ENCODE measurements at regions not wholly inside any gene's neighbourhood (a gene's known extent, or its start where the extent isn't known, plus 50 kb on each side); places are given as distances from the start of the nearest gene placed in this dataset.

DNA sequence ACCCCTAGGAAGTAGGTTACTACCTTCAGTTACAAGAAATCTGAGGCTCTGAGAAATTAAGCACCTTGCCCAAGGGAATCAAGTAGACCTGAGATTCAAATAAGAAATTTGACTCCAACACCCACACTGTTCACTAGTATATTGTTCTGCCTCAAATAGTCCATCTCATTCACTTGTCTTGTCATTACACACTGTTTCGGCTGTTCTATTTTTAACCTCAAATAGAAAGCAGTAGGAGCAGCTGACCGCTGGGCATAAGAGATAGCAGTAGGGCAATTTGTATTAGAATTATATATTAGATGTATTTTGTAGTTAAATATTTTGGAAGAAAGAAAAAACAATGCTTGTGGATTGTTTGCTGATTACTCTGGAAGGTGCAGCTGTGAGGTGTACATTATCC is 185.1 kb downstream of the INHBA start:
- CTCF ChIA-PET: no interaction called here
- Histone ChIP-seq H3K4me3 (ENCODE audit: control extremely low read depth in 1 of 5, extremely low read depth in 1 of 5, insufficient read depth in 1 of 5, low read depth in 2 of 5, low read length in 4 of 5) (no peak overlapping the region), H4K20me1 (ENCODE audit: control insufficient read depth, insufficient read depth, low read length, poor library complexity, severe bottlenecking) (no peaks in the 10 kb centered on the region), H3K79me2 (ENCODE audit: control insufficient read depth, insufficient read depth, low read length) (no peaks in the 10 kb centered on the region), H3K27me3 (replicated peaks in 1 of 4; ENCODE audit: control extremely low read depth in 1 of 4, control insufficient read depth in 3 of 4, insufficient read depth in 4 of 4, low read length in 3 of 4) (no peaks in the 10 kb centered on the region), H3K36me3 (replicated peaks in 1 of 2; ENCODE audit: control extremely low read depth in 1 of 2, control insufficient read depth in 1 of 2, extremely low read depth in 1 of 2, insufficient read depth in 2 of 2, low read length in 1 of 2) (no peaks in the 10 kb centered on the region), H3K9me3 (ENCODE audit: control extremely low read depth in 1 of 3, control insufficient read depth in 2 of 3, insufficient read depth in 1 of 3, low read length in 2 of 3) (peaks cover 0 to 6% (median 6%) of the 10 kb centered on the region in 3 donors), H2AFZ (ENCODE audit: insufficient read depth, low read depth, low read length, poor library complexity, severe bottlenecking) (no peak overlapping the region), H3K4me2 (replicated peaks; ENCODE audit: low read depth, low read length, poor library complexity, severe bottlenecking) (no peak overlapping the region), H3K27ac (ENCODE audit: low read length in 2 of 2) (no peak overlapping the region), H3K4me1 (ENCODE audit: control insufficient read depth in 2 of 2, insufficient read depth in 2 of 2, low read length in 2 of 2) (no peaks in the 10 kb centered on the region), H3K9ac (ENCODE audit: low read length) (no peak overlapping the region)
- DNase-seq: no peak
- no peak for TF ChIP-seq EZH2 (IDR thresholded peaks at IDR 0.05; ENCODE audit: borderline replicate concordance, insufficient read depth, low read depth, low read length, poor library complexity, severe bottlenecking)
- TF ChIP-seq, protein P1, sequence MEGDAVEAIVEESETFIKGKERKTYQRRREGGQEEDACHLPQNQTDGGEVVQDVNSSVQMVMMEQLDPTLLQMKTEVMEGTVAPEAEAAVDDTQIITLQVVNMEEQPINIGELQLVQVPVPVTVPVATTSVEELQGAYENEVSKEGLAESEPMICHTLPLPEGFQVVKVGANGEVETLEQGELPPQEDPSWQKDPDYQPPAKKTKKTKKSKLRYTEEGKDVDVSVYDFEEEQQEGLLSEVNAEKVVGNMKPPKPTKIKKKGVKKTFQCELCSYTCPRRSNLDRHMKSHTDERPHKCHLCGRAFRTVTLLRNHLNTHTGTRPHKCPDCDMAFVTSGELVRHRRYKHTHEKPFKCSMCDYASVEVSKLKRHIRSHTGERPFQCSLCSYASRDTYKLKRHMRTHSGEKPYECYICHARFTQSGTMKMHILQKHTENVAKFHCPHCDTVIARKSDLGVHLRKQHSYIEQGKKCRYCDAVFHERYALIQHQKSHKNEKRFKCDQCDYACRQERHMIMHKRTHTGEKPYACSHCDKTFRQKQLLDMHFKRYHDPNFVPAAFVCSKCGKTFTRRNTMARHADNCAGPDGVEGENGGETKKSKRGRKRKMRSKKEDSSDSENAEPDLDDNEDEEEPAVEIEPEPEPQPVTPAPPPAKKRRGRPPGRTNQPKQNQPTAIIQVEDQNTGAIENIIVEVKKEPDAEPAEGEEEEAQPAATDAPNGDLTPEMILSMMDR (IDR thresholded peaks at IDR 0.05): no peak
- no CpG with 5 or more reads among the region's 2 CpGs for WGBS (ENCODE audit: insufficient coverage)
- H3K4me1 Mint-ChIP-seq: no peaks in the 10 kb centered on the region
- no peaks in the 10 kb centered on the region for H3K9me3 Mint-ChIP-seq (ENCODE audit: insufficient read depth)
- POLR2A ChIA-PET: no interaction called here
- intact Hi-C loops (cut with micrococcal nuclease): no loop called here
- no peak for ATAC-seq (ENCODE audit: low read depth)
- H3K4me3 Mint-ChIP-seq: no peak overlapping the region
- H3K27me3 Mint-ChIP-seq: peaks cover 3% of the 10 kb centered on the region
- no peak overlapping the region for H3K27ac Mint-ChIP-seq

DNA sequence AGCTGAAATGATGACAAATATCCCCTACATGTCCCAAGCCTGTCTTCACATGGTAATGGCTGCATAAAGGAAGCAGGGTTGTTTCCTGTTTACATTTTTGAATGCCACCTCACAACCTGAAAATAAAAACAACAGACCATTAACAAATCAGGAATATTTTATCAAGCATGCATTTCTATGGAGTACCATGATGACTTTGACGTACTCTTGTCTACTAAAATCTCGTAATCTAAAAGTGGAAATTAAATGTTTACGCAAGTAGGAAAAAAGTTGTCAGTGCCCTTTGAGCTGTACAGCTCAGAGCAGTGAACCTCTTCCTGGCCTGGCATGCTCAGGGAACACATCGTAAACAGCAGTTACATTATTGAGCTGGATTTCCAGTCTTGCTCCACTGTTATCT is 194.1 kb downstream of the INHBA start:
- intact Hi-C loops (cut with micrococcal nuclease): no loop called here
- Histone ChIP-seq H3K4me1 (ENCODE audit: control insufficient read depth in 2 of 2, insufficient read depth in 2 of 2, low read length in 2 of 2) (no peaks in the 10 kb centered on the region), H3K4me2 (replicated peaks; ENCODE audit: low read depth, low read length, poor library complexity, severe bottlenecking) (no peak overlapping the region), H3K79me2 (ENCODE audit: control insufficient read depth, insufficient read depth, low read length) (no peaks in the 10 kb centered on the region), H3K27ac (ENCODE audit: low read length in 2 of 2) (no peak overlapping the region), H3K9me3 (ENCODE audit: control extremely low read depth in 1 of 3, control insufficient read depth in 2 of 3, insufficient read depth in 1 of 3, low read length in 2 of 3) (peaks cover 0 to 2% (median 0%) of the 10 kb centered on the region in 3 donors), H2AFZ (ENCODE audit: insufficient read depth, low read depth, low read length, poor library complexity, severe bottlenecking) (no peak overlapping the region), H3K9ac (ENCODE audit: low read length) (no peak overlapping the region), H3K36me3 (replicated peaks in 1 of 2; ENCODE audit: control extremely low read depth in 1 of 2, control insufficient read depth in 1 of 2, extremely low read depth in 1 of 2, insufficient read depth in 2 of 2, low read length in 1 of 2) (no peaks in the 10 kb centered on the region), H3K27me3 (replicated peaks in 1 of 4; ENCODE audit: control extremely low read depth in 1 of 4, control insufficient read depth in 3 of 4, insufficient read depth in 4 of 4, low read length in 3 of 4) (no peaks in the 10 kb centered on the region), H4K20me1 (ENCODE audit: control insufficient read depth, insufficient read depth, low read length, poor library complexity, severe bottlenecking) (no peaks in the 10 kb centered on the region), H3K4me3 (ENCODE audit: control extremely low read depth in 1 of 5, extremely low read depth in 1 of 5, insufficient read depth in 1 of 5, low read depth in 2 of 5, low read length in 4 of 5) (no peak overlapping the region)
- H3K4me1 Mint-ChIP-seq: no peaks in the 10 kb centered on the region
- CTCF ChIA-PET: no interaction called here
- DNase-seq (no peak), ATAC-seq (ENCODE audit: low read depth) (no peak)
- POLR2A ChIA-PET: no interaction called here
- no peak overlapping the region for H3K4me3 Mint-ChIP-seq
- TF ChIP-seq, protein P1 (IDR thresholded peaks at IDR 0.05): no peak
- no peak for TF ChIP-seq EZH2 (IDR thresholded peaks at IDR 0.05; ENCODE audit: borderline replicate concordance, insufficient read depth, low read depth, low read length, poor library complexity, severe bottlenecking)
- 93% methylated on average over 4 of the region's 4 CpGs for WGBS (ENCODE audit: insufficient coverage)
- H3K27me3 Mint-ChIP-seq: no peaks in the 10 kb centered on the region
- H3K27ac Mint-ChIP-seq: no peak overlapping the region
- H3K9me3 Mint-ChIP-seq (ENCODE audit: insufficient read depth): no peaks in the 10 kb centered on the region
